PC-3 (cell line): ENCODE measurements at regions not wholly inside any gene's neighbourhood (a gene's known extent, or its start where the extent isn't known, plus 50 kb on each side); places are given as distances from the start of the nearest gene placed in this dataset.
A peak's percentile ranks its signal among the peaks of the same experiment; 100 is the strongest.

Source experiments
- ATAC-seq: fragments of 200-7000 bp; cut with Tn5 transposase; 2 replicates; pipeline ENCODE4 v1.9.1; 2020; ENCODE audit warnings: mild to moderate bottlenecking, moderate library complexity
- BruUV-seq: library from RNA; stranded (reverse); fragments of 400-500 nt; replicated peaks from 2 replicates; lab custom pipeline; 2021; lab: Mats Ljungman, UMichigan
- CTCF ChIA-PET: fragments of 300-600 bp; sonication (Branson Sonifier 250); formaldehyde crosslinking; loops from one replicate; lab custom pipeline; 2022; ENCODE audit warnings: antibody characterized with exemption; lab: Charles Lee
- POLR2A ChIA-PET: fragments of 300-600 bp; sonication (Branson Sonifier 250); formaldehyde crosslinking; loops from one replicate; lab custom pipeline; 2022; ENCODE audit warnings: antibody characterized with exemption; ENCODE audit not compliant: unreplicated experiment; lab: Charles Lee
- DNase-seq: peaks from one replicate; pipeline ENCODE4 v3.0.0-alpha.2; 2015
- H2AFZ ChIP-seq: fragments of 300-600 bp; sonication (generic); 2 replicates; pipeline ENCODE4 v1.6.0; 2016; ENCODE audit warnings: antibody characterized with exemption, low read length
- H3F3A ChIP-seq: fragments of 300-600 bp; sonication (generic); one replicate; pipeline ENCODE4 v1.6.0; 2017; ENCODE audit warnings: antibody characterized with exemption, low read length, control low read depth, mild to moderate bottlenecking; ENCODE audit not compliant: unreplicated experiment
- H3K27ac ChIP-seq: fragments of 300-600 bp; sonication (generic); 2 replicates; pipeline ENCODE4 v1.5.1; 2016; ENCODE audit warnings: mild to moderate bottlenecking, low read length
- H3K27me3 ChIP-seq: fragments of 300-600 bp; sonication (generic); 2 replicates; pipeline ENCODE4 v1.6.1; 2016; ENCODE audit warnings: low read length, mixed read lengths
- H3K36me3 ChIP-seq: fragments of 300-600 bp; sonication (generic); 2 replicates; pipeline ENCODE4 v1.6.1; 2016; ENCODE audit warnings: low read depth, mixed run types, low read length, mixed read lengths
- H3K4me1 ChIP-seq: fragments of 300-600 bp; sonication (generic); 2 replicates; pipeline ENCODE4 v1.5.1; 2016; ENCODE audit warnings: low read length; ENCODE audit not compliant: insufficient read depth
- H3K4me2 ChIP-seq: fragments of 300-600 bp; sonication (generic); 2 replicates; pipeline ENCODE4 v1.6.0; 2016; ENCODE audit warnings: low read length
- H3K4me3 ChIP-seq: fragments of 300-600 bp; sonication (generic); 2 replicates; pipeline ENCODE4 v1.5.1; 2016; ENCODE audit warnings: mild to moderate bottlenecking, low read length, mixed read lengths
- H3K79me2 ChIP-seq: fragments of 300-600 bp; sonication (generic); 2 replicates; pipeline ENCODE4 v1.6.1; 2017; ENCODE audit warnings: low read length, mixed read lengths
- H3K9ac ChIP-seq: fragments of 300-600 bp; sonication (generic); 2 replicates; pipeline ENCODE4 v1.6.0; 2016; ENCODE audit warnings: mild to moderate bottlenecking, low read length
- H3K9me2 ChIP-seq: fragments of 300-600 bp; sonication (generic); replicated peaks from 2 replicates; pipeline ENCODE4 v1.6.1; 2016; ENCODE audit warnings: mixed run types, low read length, mixed read lengths
- H3K9me3 ChIP-seq: fragments of 300-600 bp; sonication (generic); 2 replicates; pipeline ENCODE4 v1.6.1; 2016; ENCODE audit warnings: low read length, mixed read lengths
- H4K20me1 ChIP-seq: fragments of 300-600 bp; sonication (generic); 2 replicates; pipeline ENCODE4 v1.6.1; 2016; ENCODE audit warnings: low read length, mixed read lengths
- CTCF ChIP-seq: fragments of 300-600 bp; sonication (generic); conservative IDR thresholded peaks from 2 replicates; pipeline ENCODE4 v1.5.1; 2017; ENCODE audit warnings: antibody characterized with exemption, low read depth, mild to moderate bottlenecking, low read length
- EZH2 ChIP-seq: fragments of 300-600 bp; sonication (generic); IDR thresholded peaks from one replicate; pipeline ENCODE4 v1.6.1; 2017; ENCODE audit warnings: antibody characterized with exemption, mild to moderate bottlenecking, low read length; ENCODE audit not compliant: unreplicated experiment
- EZH2phosphoT487 ChIP-seq: fragments of 300-600 bp; sonication (generic); IDR thresholded peaks from 2 replicates; pipeline ENCODE4 v1.6.1; 2018; ENCODE audit warnings: mild to moderate bottlenecking, antibody characterized with exemption, low read length, borderline replicate concordance
- intact Hi-C: fragments of 100-400 bp; cut with micrococcal nuclease; formaldehyde crosslinking; loops from 2 replicates; pipeline ENCODE4 v1.9.0; 2023

DNA sequence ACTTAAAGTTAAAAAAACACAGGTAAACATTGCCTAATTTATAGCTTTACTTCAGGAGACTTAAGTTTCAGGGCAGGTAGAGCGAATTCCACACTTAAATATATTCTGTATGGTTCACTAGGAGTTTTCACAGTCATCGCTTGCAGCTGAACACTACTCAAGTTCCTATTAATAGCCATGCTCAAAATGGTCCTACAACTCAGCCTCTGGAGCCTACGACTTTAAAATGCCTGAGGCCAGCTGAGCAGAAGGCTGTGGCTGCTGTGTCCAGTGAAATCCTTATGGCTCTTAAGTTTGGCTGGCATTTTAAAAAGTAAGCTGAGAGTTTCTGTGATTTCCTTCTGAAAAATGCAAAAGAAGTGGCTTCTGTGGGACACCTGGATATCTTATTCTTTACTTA lies 105.4 kb upstream of the GLI3 start:
- no peak overlapping the region for H3K4me3 ChIP-seq
- H3K27ac ChIP-seq = no peak overlapping the region
- H3K4me2 ChIP-seq = no peak overlapping the region
- no peak overlapping the region for H3K9ac ChIP-seq
- no peaks in the 10 kb centered on the region for H3K79me2 ChIP-seq
- H3K9me3 ChIP-seq = no peaks in the 10 kb centered on the region
- no peaks in the 10 kb centered on the region for H3K36me3 ChIP-seq
- H3F3A ChIP-seq = no peaks in the 10 kb centered on the region
- ChIA-PET POLR2A (interaction anchor here (0.7 kb wide), 1 partner anchor 80 kb away, joined by 5 read pairs; no protein-coding TSS in a partner anchor), CTCF (no interaction called here)
- H2AFZ ChIP-seq = no peak overlapping the region
- intact Hi-C loops = no loop called here
- H3K4me1 ChIP-seq = peaks cover 15% of the 10 kb centered on the region
- no peak for ATAC-seq
- no peaks in the 10 kb centered on the region for H3K27me3 ChIP-seq
- no TSS peak for BruUV-seq
- TF ChIP-seq EZH2phosphoT487 = no peak
- no peak for TF ChIP-seq CTCF
- TF ChIP-seq EZH2 = no peak
- no peak for DNase-seq
- H4K20me1 ChIP-seq = no peaks in the 10 kb centered on the region
- H3K9me2 ChIP-seq = no peaks in the 10 kb centered on the region

DNA sequence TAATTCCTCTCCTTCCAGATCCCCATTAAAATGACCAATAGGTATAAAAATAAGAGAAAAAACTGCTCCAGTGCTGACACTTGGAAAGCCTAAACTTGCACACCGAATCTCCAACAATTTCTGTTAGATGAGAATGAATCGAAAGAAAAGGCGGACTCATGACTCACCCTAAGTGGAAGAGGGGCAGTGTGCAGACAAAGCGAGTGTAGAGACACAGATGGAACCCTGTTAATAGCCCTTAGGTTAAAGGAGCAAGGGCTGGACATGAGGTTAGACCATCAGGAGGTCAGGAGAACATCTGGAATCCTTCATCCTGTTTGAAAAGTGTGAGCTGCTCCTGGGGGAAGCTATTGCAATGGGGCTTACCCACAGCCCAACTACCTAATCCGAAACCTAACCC lies 103.4 kb upstream of the GLI3 start:
- no peaks in the 10 kb centered on the region for H3K79me2 ChIP-seq
- no peaks in the 10 kb centered on the region for H4K20me1 ChIP-seq
- H3K4me1 ChIP-seq = peaks cover 15% of the 10 kb centered on the region
- POLR2A ChIA-PET = no interaction called here
- TF ChIP-seq EZH2phosphoT487 (no peak), CTCF (no peak), EZH2 (no peak)
- intact Hi-C loops = no loop called here
- H3K36me3 ChIP-seq = no peaks in the 10 kb centered on the region
- no peak overlapping the region for H3K4me2 ChIP-seq
- DNase-seq (no peak), ATAC-seq (no peak)
- CTCF ChIA-PET = no interaction called here
- no TSS peak for BruUV-seq
- H3K9me2 ChIP-seq = no peaks in the 10 kb centered on the region
- H3F3A ChIP-seq = no peaks in the 10 kb centered on the region
- no peak overlapping the region for H3K4me3 ChIP-seq
- no peak overlapping the region for H3K27ac ChIP-seq
- H2AFZ ChIP-seq = no peak overlapping the region
- no peak overlapping the region for H3K9ac ChIP-seq
- no peaks in the 10 kb centered on the region for H3K9me3 ChIP-seq
- no peaks in the 10 kb centered on the region for H3K27me3 ChIP-seq

- H4K20me1 ChIP-seq = no peaks in the 10 kb centered on the region
- H3K4me2 ChIP-seq = peak overlapping the region; percentile 36; the same call in 1 of the 2 replicates
- H2AFZ ChIP-seq = peak overlapping the region; percentile 43
- H3K27me3 ChIP-seq = no peaks in the 10 kb centered on the region
- POLR2A ChIA-PET = no interaction called here
- no TSS peak for BruUV-seq
- H3K27ac ChIP-seq = no peak overlapping the region
- no peak overlapping the region for H3K4me3 ChIP-seq
- TF ChIP-seq EZH2 (no peak), EZH2phosphoT487 (no peak), CTCF (no peak)
- intact Hi-C loops = no loop called here
- H3K9me2 ChIP-seq = no peaks in the 10 kb centered on the region
- no peaks in the 10 kb centered on the region for H3K36me3 ChIP-seq
- ATAC-seq (no peak), DNase-seq (no peak)
- H3F3A ChIP-seq = no peaks in the 10 kb centered on the region
- no peaks in the 10 kb centered on the region for H3K79me2 ChIP-seq
- H3K9ac ChIP-seq = no peak overlapping the region
- CTCF ChIA-PET = no interaction called here
- H3K9me3 ChIP-seq = no peaks in the 10 kb centered on the region
- H3K4me1 ChIP-seq = peaks cover 15% of the 10 kb centered on the region
Observed at GRCh38 chr7:42338916-42339540, 102.0 kb upstream of the GLI3 start.
